ENCODE measurements at regions not wholly inside any gene's neighbourhood (a gene's known extent, or its start where the extent isn't known, plus 50 kb on each side); places are given as distances from the start of the nearest gene placed in this dataset.

DNA sequence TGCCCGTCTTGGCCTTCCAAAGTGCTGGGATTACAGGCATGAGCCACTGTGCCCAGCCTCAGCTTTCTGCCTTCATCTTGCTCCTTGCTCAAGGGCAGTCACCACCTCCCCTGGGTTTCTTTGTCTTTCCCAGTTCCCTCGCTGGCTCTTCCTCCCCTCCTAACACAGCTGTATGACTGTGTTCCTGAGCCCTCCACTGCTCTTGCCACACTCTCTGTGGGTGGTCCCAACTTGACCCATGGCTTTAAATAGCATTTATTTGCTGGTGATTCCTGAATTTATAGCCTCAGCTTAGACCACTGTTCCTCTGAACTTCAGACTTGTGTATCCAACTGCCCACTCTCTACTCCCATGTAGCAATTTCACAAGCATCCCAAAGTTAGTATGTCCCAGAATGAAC is 181.3 kb downstream of the BAMBI start:
- TF ChIP-seq, protein P1, sequence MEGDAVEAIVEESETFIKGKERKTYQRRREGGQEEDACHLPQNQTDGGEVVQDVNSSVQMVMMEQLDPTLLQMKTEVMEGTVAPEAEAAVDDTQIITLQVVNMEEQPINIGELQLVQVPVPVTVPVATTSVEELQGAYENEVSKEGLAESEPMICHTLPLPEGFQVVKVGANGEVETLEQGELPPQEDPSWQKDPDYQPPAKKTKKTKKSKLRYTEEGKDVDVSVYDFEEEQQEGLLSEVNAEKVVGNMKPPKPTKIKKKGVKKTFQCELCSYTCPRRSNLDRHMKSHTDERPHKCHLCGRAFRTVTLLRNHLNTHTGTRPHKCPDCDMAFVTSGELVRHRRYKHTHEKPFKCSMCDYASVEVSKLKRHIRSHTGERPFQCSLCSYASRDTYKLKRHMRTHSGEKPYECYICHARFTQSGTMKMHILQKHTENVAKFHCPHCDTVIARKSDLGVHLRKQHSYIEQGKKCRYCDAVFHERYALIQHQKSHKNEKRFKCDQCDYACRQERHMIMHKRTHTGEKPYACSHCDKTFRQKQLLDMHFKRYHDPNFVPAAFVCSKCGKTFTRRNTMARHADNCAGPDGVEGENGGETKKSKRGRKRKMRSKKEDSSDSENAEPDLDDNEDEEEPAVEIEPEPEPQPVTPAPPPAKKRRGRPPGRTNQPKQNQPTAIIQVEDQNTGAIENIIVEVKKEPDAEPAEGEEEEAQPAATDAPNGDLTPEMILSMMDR (IDR thresholded peaks at IDR 0.05; ENCODE audit: low read depth, low read length): no peak
- no peak for DNase-seq
- Histone ChIP-seq H3K27me3 (ENCODE audit: insufficient read depth, low read depth, severe bottlenecking) (no peaks in the 10 kb centered on the region), H3K27ac (no peak overlapping the region), H3K9me3 (ENCODE audit: severe bottlenecking) (no peaks in the 10 kb centered on the region), H3K4me3 (ENCODE audit: low read depth, low read length) (no peak overlapping the region), H3K36me3 (no peaks in the 10 kb centered on the region)

DNA sequence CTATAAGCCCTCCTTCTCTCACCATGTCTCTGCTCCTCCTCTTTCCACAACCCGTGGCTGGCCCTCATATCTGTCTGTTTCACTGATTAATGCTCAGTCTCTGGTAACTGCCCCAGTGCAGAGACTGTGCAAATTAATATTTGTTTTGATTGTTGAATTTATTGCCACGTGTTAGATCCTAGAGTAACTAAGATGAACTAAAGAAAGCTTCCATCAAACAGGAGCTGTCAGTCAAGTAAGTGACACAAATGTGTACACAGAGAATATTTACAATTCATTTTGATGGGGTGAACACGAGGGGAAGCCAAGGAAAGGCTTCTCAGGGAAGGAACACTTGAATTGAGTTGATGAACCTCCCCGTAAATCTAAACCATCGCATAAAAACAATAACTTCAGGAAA is 182.5 kb downstream of the BAMBI start:
- TF ChIP-seq, protein P1 (IDR thresholded peaks at IDR 0.05; ENCODE audit: low read depth, low read length): no peak
- DNase-seq: no peak

DNA sequence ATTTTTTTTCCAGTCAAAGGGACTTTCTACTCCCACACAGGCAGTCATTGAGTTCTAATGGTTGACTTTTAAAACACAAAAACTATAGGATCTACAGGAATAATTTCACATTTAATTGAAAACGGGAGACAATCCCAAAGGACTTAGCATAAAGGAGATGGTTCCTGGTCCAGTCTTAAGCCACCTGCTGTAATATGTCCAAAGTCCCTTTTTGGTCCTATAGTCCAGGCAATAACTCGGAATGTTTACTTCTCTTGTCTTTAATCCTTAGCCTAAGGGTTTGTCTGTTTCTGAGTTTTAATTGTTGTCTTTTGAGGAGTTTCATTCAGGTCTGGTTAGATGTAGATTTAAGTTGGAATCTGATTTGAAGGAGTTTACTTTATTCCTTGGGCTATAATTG is 184.9 kb downstream of the BAMBI start:
- TF ChIP-seq, protein P1 (IDR thresholded peaks at IDR 0.05; ENCODE audit: low read depth, low read length): no peak
- Histone ChIP-seq H3K4me3 (ENCODE audit: low read depth, low read length) (no peak overlapping the region), H3K27me3 (ENCODE audit: insufficient read depth, low read depth, severe bottlenecking) (no peaks in the 10 kb centered on the region), H3K36me3 (no peaks in the 10 kb centered on the region), H3K9me3 (ENCODE audit: severe bottlenecking) (no peaks in the 10 kb centered on the region), H3K27ac (no peak overlapping the region)
- DNase-seq: no peak

More for the DNA sequence above, 182.5 kb downstream of the BAMBI start:
- Histone ChIP-seq H3K4me3 (ENCODE audit: low read depth, low read length) (no peak overlapping the region), H3K27me3 (ENCODE audit: insufficient read depth, low read depth, severe bottlenecking) (no peaks in the 10 kb centered on the region), H3K27ac (no peak overlapping the region), H3K36me3 (no peaks in the 10 kb centered on the region), H3K9me3 (ENCODE audit: severe bottlenecking) (no peaks in the 10 kb centered on the region)

DNA sequence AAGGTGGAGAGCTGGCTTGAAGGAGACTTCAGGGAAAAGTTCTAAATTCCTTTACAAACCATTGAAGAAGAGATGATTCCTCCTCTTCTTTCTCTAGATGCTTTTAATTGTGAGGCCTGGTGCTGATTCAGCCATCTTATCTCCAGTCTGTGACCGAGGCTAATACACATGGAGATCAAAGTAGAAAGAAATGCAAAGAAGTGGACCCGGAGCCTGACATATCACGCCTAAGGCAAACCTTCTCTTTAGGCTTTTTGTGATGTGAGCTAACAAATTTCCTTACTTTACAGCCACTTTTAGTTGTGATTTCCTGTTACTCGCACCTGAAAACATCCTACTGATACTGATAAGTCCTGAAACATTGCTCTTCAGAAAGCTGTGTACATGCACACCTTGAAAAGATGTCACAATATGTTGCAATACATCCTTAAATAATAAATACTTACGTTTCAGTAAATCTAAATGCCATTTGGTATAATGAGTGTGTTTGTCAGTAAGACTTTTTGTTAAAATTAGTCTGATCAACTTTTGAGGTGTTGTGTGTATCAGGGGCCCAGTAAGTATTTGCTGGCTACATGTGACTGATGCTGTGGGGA is 192.4 kb downstream of the BAMBI start:
- TF ChIP-seq, protein P1 (IDR thresholded peaks at IDR 0.05; ENCODE audit: low read depth, low read length): no peak
- no peaks in the 10 kb centered on the region for H3K9me3 ChIP-seq (ENCODE audit: severe bottlenecking)
- DNase-seq: no peak
- H3K4me3 ChIP-seq (ENCODE audit: low read depth, low read length): no peak overlapping the region
- no peaks in the 10 kb centered on the region for H3K27me3 ChIP-seq (ENCODE audit: insufficient read depth, low read depth, severe bottlenecking)
- no peaks in the 10 kb centered on the region for H3K36me3 ChIP-seq
- H3K27ac ChIP-seq: no peak overlapping the region

DNA sequence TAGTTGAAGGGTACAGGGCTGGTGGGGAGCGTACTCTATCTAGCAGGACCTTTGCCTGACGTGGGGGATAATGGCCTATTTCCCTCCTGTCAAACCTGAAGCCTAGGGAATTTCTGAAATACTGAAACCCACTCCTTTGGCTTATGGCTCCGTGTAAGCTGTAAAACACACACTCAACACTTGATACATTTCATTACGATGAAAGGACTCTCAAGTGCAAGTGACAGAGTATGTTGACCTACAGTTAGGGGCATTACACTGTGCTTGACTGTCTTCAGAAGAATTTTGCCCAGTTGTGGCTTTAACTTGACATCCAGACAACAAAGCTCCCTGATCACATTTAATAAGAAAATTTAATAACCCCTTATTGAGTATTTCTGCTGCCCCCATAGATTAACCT is 194.3 kb downstream of the BAMBI start:
- Histone ChIP-seq H3K4me3 (ENCODE audit: low read depth, low read length) (no peak overlapping the region), H3K27ac (no peak overlapping the region), H3K9me3 (ENCODE audit: severe bottlenecking) (no peaks in the 10 kb centered on the region), H3K36me3 (no peaks in the 10 kb centered on the region), H3K27me3 (ENCODE audit: insufficient read depth, low read depth, severe bottlenecking) (no peaks in the 10 kb centered on the region)
- no peak for DNase-seq
- TF ChIP-seq, protein P1 (IDR thresholded peaks at IDR 0.05; ENCODE audit: low read depth, low read length): no peak

DNA sequence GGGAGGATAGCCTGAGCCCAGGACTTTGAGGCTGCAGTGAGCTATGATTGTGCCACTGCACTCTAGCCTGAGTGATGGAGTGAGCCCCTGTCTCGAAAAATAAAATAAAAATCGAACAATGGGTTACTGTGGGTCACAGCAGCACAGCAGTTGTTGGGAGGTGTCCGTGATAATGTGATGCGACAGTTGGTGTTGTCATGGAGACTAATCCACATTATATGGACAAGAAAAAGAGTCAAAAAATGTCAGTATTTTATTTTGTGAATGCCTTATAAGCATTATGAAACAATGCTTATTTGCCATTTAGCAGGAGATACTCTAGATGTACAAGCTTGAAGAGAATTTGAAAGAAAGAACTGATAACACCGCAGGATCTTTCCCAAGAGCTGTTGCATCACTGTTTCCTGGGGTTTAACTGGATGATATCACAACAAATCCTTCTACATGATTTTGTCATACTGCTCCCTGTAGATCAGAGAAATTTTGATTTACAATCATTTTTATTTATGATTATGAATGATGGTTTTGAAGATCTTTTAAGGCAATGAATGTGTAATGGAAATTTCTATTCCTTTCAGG is 195.4 kb downstream of the BAMBI start:
- Histone ChIP-seq H3K4me3 (ENCODE audit: low read depth, low read length) (no peak overlapping the region), H3K9me3 (ENCODE audit: severe bottlenecking) (no peaks in the 10 kb centered on the region), H3K27me3 (ENCODE audit: insufficient read depth, low read depth, severe bottlenecking) (no peaks in the 10 kb centered on the region), H3K36me3 (no peaks in the 10 kb centered on the region), H3K27ac (no peak overlapping the region)
- DNase-seq: no peak
- TF ChIP-seq, protein P1 (IDR thresholded peaks at IDR 0.05; ENCODE audit: low read depth, low read length): no peak

Measured in WERI-Rb-1 (cell line).